ENCODE measurements at regions not wholly inside any gene's neighbourhood (a gene's known extent, or its start where the extent isn't known, plus 50 kb on each side); places are given as distances from the start of the nearest gene placed in this dataset.

DNA sequence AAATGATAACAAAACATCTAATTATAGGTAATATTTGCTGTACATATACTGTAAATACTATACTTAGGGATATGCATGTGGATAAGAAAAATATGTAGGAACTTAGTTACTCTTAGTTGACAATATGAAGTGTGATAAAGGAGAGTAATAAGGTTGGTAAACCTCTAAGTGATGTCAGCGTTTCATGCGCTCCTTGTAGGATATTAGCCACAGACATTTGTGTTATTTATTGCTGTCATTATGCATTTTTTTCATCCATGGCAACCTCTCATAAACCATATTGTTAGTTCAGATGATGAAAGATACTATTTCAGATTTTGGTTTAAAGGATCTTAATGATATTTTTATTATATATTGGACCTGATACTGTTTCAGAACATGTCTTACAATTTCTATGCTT, 298.1 kb upstream of the PITX2 start:
- no peak overlapping the region for H3K4me3 ChIP-seq
- H3K4me1 ChIP-seq = no peaks in the 10 kb centered on the region
- no peak for ATAC-seq
- no peak for FAIRE-seq
- no peaks in the 10 kb centered on the region for H3K9me3 ChIP-seq
- no peak overlapping the region for H3K4me2 ChIP-seq
- CTCF ChIA-PET = no interaction called here
- DNase-seq (ENCODE audit: low read depth in 1 of 2, low spot score in 1 of 2) = no peak
- no peak for TF ChIP-seq RARB (CRISPR knock-in tag; IDR thresholded peaks at IDR 0.05)
- TF ChIP-seq BHLHE40 (IDR thresholded peaks at IDR 0.05; ENCODE audit: low read depth, low read length) = no peak
- no peak for TF ChIP-seq NFE2L2 (conservative IDR thresholded peaks at IDR 0.05; ENCODE audit: low read length)
- no peak for TF ChIP-seq EHF (CRISPR knock-in tag; IDR thresholded peaks at IDR 0.05)
- no peak for TF ChIP-seq CHD2 (IDR thresholded peaks at IDR 0.05; ENCODE audit: low read length, partially characterized antibody)
- TF ChIP-seq JUN (IDR thresholded peaks at IDR 0.05) = no peak
- TF ChIP-seq, protein P1, sequence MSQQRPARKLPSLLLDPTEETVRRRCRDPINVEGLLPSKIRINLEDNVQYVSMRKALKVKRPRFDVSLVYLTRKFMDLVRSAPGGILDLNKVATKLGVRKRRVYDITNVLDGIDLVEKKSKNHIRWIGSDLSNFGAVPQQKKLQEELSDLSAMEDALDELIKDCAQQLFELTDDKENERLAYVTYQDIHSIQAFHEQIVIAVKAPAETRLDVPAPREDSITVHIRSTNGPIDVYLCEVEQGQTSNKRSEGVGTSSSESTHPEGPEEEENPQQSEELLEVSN (IDR thresholded peaks at IDR 0.05; ENCODE audit: borderline replicate concordance, low read depth) = no peak
- TF ChIP-seq ZC3H11A (IDR thresholded peaks at IDR 0.05) = no peak
- TF ChIP-seq FOXS1 (CRISPR knock-in tag; IDR thresholded peaks at IDR 0.05) = no peak
- no peak for TF ChIP-seq HOXB13 (CRISPR knock-in tag; IDR thresholded peaks at IDR 0.05; ENCODE audit: low read depth)
- no peak for TF ChIP-seq FOSL2 (IDR thresholded peaks at IDR 0.05)
- no peak for TF ChIP-seq FOSL2 (CRISPR knock-in tag; IDR thresholded peaks at IDR 0.05)
- TF ChIP-seq POLR2AphosphoS2 (conservative IDR thresholded peaks at IDR 0.05; ENCODE audit: low read length) = no peak
- no peak for TF ChIP-seq SMC3 (IDR thresholded peaks at IDR 0.05)
- no peak for TF ChIP-seq ZNF302 (CRISPR knock-in tag; IDR thresholded peaks at IDR 0.05)
- no peak for TF ChIP-seq NPAS2 (CRISPR knock-in tag; IDR thresholded peaks at IDR 0.05; ENCODE audit: borderline replicate concordance)
- TF ChIP-seq KDM1A (IDR thresholded peaks at IDR 0.05; ENCODE audit: low read depth) = no peak
- no peak for TF ChIP-seq TP53 (CRISPR knock-in tag; IDR thresholded peaks at IDR 0.05)
- TF ChIP-seq, protein P2, sequence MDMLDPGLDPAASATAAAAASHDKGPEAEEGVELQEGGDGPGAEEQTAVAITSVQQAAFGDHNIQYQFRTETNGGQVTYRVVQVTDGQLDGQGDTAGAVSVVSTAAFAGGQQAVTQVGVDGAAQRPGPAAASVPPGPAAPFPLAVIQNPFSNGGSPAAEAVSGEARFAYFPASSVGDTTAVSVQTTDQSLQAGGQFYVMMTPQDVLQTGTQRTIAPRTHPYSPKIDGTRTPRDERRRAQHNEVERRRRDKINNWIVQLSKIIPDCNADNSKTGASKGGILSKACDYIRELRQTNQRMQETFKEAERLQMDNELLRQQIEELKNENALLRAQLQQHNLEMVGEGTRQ (IDR thresholded peaks at IDR 0.05) = no peak
- no peak for TF ChIP-seq JUNB (IDR thresholded peaks at IDR 0.05)
- H3K27ac ChIP-seq = no peak overlapping the region
- POLR2A ChIA-PET = no interaction called here
- WGBS (ENCODE audit: missing lambda C conversion rate) = 66% methylated on average over 2 of the region's 2 CpGs

DNA sequence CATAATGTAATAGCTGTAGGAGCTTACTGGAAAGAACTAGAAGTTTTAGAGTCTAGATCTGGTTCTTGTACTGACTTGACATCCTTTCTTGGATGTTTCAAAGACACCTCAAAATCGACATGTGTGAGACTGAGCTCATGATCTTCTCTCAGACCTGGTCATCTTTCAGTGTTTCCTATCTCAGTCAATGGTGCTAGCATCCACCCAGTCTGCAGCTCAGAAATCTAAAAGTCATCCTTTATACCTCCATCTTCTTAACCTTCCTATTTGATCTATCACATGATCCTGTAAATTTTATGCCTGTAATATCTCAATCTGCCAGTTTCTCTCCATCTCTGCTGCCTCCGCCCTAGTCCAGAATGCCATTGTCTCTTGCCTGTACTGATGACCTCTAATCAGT, 301.9 kb upstream of the PITX2 start:
- Histone ChIP-seq H3K9me3 (no peaks in the 10 kb centered on the region), H3K4me3 (no peak overlapping the region), H3K27ac (no peak overlapping the region), H3K4me1 (no peaks in the 10 kb centered on the region), H3K4me2 (no peak overlapping the region)
- ChIA-PET POLR2A (no interaction called here), CTCF (no interaction called here)
- no peak for FAIRE-seq
- ATAC-seq = no peak
- no peak for TF ChIP-seq POLR2A (IDR thresholded peaks at IDR 0.05; ENCODE audit: low read length)
- no peak for TF ChIP-seq TP53 (CRISPR knock-in tag; IDR thresholded peaks at IDR 0.05)
- TF ChIP-seq RAD21 (conservative IDR thresholded peaks at IDR 0.05 in 1 of 2, IDR thresholded peaks at IDR 0.05 in 1 of 2) = no peak
- TF ChIP-seq HDAC2 (IDR thresholded peaks at IDR 0.05) = no peak
- TF ChIP-seq HOXB5 (CRISPR knock-in tag; IDR thresholded peaks at IDR 0.05) = no peak
- no peak for TF ChIP-seq EHF (CRISPR knock-in tag; IDR thresholded peaks at IDR 0.05)
- TF ChIP-seq, protein P3, sequence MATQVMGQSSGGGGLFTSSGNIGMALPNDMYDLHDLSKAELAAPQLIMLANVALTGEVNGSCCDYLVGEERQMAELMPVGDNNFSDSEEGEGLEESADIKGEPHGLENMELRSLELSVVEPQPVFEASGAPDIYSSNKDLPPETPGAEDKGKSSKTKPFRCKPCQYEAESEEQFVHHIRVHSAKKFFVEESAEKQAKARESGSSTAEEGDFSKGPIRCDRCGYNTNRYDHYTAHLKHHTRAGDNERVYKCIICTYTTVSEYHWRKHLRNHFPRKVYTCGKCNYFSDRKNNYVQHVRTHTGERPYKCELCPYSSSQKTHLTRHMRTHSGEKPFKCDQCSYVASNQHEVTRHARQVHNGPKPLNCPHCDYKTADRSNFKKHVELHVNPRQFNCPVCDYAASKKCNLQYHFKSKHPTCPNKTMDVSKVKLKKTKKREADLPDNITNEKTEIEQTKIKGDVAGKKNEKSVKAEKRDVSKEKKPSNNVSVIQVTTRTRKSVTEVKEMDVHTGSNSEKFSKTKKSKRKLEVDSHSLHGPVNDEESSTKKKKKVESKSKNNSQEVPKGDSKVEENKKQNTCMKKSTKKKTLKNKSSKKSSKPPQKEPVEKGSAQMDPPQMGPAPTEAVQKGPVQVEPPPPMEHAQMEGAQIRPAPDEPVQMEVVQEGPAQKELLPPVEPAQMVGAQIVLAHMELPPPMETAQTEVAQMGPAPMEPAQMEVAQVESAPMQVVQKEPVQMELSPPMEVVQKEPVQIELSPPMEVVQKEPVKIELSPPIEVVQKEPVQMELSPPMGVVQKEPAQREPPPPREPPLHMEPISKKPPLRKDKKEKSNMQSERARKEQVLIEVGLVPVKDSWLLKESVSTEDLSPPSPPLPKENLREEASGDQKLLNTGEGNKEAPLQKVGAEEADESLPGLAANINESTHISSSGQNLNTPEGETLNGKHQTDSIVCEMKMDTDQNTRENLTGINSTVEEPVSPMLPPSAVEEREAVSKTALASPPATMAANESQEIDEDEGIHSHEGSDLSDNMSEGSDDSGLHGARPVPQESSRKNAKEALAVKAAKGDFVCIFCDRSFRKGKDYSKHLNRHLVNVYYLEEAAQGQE (IDR thresholded peaks at IDR 0.05) = no peak
- no peak for TF ChIP-seq CHD2 (IDR thresholded peaks at IDR 0.05; ENCODE audit: low read length, partially characterized antibody)
- TF ChIP-seq POLR2AphosphoS2 (conservative IDR thresholded peaks at IDR 0.05; ENCODE audit: low read length) = no peak
- TF ChIP-seq, protein P1 (IDR thresholded peaks at IDR 0.05; ENCODE audit: borderline replicate concordance, low read depth) = no peak
- no peak for TF ChIP-seq ZNF302 (CRISPR knock-in tag; IDR thresholded peaks at IDR 0.05)
- TF ChIP-seq MAZ (IDR thresholded peaks at IDR 0.05; ENCODE audit: borderline replicate concordance, low read depth, low read length) = no peak
- TF ChIP-seq FOSL2 (IDR thresholded peaks at IDR 0.05) = no peak
- TF ChIP-seq FOSL2 (CRISPR knock-in tag; IDR thresholded peaks at IDR 0.05) = no peak
- no peak for TF ChIP-seq CHD4 (IDR thresholded peaks at IDR 0.05; ENCODE audit: borderline replicate concordance)
- TF ChIP-seq, protein P4, sequence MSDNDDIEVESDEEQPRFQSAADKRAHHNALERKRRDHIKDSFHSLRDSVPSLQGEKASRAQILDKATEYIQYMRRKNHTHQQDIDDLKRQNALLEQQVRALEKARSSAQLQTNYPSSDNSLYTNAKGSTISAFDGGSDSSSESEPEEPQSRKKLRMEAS (IDR thresholded peaks at IDR 0.05) = no peak
- TF ChIP-seq CEBPB (IDR thresholded peaks at IDR 0.05) = no peak
- WGBS (ENCODE audit: missing lambda C conversion rate) = 33% methylated on average over 2 of the region's 2 CpGs
- no peak for DNase-seq (ENCODE audit: low read depth in 1 of 2, low spot score in 1 of 2)
